GM19238 (cell line): ENCODE measurements at regions not wholly inside any gene's neighbourhood (a gene's known extent, or its start where the extent isn't known, plus 50 kb on each side); places are given as distances from the start of the nearest gene placed in this dataset.

Experiments
- DNase-seq: peaks from one replicate; pipeline ENCODE4 v3.0.0; 2011; ENCODE audit warnings: low spot score; ENCODE audit not compliant: insufficient read length

GRCh38 chr10:91135113-91135512, 85.3 kb upstream of the PCGF5 start:
- DNase-seq: no peak

- DNase-seq: no peak
Observed at GRCh38 chr10:91137011-91137643, 83.3 kb upstream of the PCGF5 start.

- DNase-seq: no peak
Observed at GRCh38 chr10:91137822-91138221, 82.6 kb upstream of the PCGF5 start.

- DNase-seq: no peak
Observed at GRCh38 chr10:91140995-91141549, 79.4 kb upstream of the PCGF5 start.

- no peak for DNase-seq
Observed at GRCh38 chr10:91144961-91145360, 75.5 kb upstream of the PCGF5 start.

GRCh38 chr10:91146146-91146545, 74.3 kb upstream of the PCGF5 start:
- no peak for DNase-seq

GRCh38 chr10:91149550-91149949, 70.9 kb upstream of the PCGF5 start:
- no peak for DNase-seq

GRCh38 chr10:91150631-91151030, 69.8 kb upstream of the PCGF5 start:
- DNase-seq: no peak

GRCh38 chr10:91153508-91153907, 67.0 kb upstream of the PCGF5 start:
- DNase-seq: no peak

GRCh38 chr10:91154842-91155241, 65.6 kb upstream of the PCGF5 start:
- DNase-seq: no peak

- no peak for DNase-seq
Observed at GRCh38 chr10:91156196-91156595, 64.3 kb upstream of the PCGF5 start.

GRCh38 chr10:91159254-91159783, 61.1 kb upstream of the PCGF5 start:
- DNase-seq: no peak

- no peak for DNase-seq
Observed at GRCh38 chr10:91162050-91162494, 58.4 kb upstream of the PCGF5 start.

GRCh38 chr10:91162495-91163268, 57.8 kb upstream of the PCGF5 start:
- peak; percentile 49 for DNase-seq

- DNase-seq: peak; percentile 66
Observed at GRCh38 chr10:91163269-91163868, 57.1 kb upstream of the PCGF5 start.

GRCh38 chr10:91163869-91164474, 56.5 kb upstream of the PCGF5 start:
- DNase-seq: peak; percentile 20

GRCh38 chr10:91164520-91165065, 55.9 kb upstream of the PCGF5 start:
- DNase-seq: no peak

GRCh38 chr10:91167406-91167805, 53.1 kb upstream of the PCGF5 start:
- no peak for DNase-seq

- no peak for DNase-seq
Observed at GRCh38 chr10:91170418-91170817, 50.0 kb upstream of the PCGF5 start.
